ENCODE measurements at regions not wholly inside any gene's neighbourhood (a gene's known extent, or its start where the extent isn't known, plus 50 kb on each side); places are given as distances from the start of the nearest gene placed in this dataset.

DNA sequence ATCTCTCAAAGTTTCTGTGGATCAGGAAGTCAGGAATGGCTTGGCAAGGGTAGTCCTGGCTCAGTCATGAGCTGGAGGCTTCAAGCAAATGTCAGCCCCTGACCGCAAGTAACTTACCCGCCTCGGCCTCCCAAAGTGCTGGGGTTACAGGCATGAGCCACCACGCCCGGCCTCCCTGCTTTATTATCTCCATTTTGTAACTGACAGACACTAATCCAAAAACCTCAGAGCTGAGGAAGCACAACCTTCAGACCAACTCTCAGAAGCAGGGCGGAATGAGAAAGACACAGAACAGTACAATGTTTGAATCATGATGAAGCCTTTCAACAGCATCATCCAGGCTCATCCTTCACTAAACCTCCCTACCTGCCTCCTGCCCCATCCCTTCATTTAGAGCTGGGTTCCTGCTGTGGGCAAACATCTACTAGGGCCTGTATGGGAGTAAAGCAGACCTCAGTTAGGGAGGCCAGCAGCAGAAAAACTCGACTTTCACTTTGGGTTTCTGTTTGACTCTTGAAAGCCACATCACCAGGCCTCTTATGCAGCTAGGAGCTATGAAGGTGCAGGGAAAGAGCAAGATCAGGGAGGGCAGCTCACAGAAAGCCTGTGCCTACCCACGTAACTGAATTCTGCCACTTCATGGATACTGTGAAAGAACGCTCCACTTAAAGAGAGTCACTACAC, 84.4 kb upstream of the RAB4A start:
- H3K4me3 Mint-ChIP-seq: no peak overlapping the region

DNA sequence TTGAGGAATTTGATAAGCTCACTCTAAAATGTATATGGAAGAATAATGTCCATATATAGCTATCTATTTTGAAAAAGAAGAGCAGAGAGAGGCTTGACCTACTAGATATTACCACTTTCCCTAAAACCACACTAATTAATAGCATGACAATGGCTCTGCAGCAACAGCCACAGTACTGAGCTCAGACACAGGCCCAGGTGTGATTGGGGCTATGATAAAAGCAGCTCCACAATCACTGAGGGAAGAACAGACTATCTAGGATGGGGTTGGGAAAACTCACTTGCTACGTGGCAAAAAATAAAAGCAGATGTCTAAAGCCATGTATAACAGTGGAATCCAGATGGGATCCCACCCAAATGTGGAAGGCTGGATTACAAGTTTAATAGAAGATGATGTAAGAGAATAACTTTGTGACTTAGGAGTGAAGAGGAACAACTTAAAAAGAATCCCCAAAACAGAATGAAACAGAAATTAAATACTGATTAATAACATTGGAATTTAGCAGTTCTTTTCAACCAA, 80.8 kb upstream of the RAB4A start:
- peaks cover 5% of the 10 kb centered on the region for H3K9me3 Mint-ChIP-seq
- no peaks in the 10 kb centered on the region for H3K27me3 Mint-ChIP-seq
- no peak overlapping the region for H3K27ac Mint-ChIP-seq
- H3K36me3 Mint-ChIP-seq: no peaks in the 10 kb centered on the region
- no peak for DNase-seq (ENCODE audit: extremely low spot score, unreplicated experiment)
- peaks cover 12% of the 10 kb centered on the region for H3K4me1 Mint-ChIP-seq (ENCODE audit: unreplicated experiment)
- TF ChIP-seq, protein P1, sequence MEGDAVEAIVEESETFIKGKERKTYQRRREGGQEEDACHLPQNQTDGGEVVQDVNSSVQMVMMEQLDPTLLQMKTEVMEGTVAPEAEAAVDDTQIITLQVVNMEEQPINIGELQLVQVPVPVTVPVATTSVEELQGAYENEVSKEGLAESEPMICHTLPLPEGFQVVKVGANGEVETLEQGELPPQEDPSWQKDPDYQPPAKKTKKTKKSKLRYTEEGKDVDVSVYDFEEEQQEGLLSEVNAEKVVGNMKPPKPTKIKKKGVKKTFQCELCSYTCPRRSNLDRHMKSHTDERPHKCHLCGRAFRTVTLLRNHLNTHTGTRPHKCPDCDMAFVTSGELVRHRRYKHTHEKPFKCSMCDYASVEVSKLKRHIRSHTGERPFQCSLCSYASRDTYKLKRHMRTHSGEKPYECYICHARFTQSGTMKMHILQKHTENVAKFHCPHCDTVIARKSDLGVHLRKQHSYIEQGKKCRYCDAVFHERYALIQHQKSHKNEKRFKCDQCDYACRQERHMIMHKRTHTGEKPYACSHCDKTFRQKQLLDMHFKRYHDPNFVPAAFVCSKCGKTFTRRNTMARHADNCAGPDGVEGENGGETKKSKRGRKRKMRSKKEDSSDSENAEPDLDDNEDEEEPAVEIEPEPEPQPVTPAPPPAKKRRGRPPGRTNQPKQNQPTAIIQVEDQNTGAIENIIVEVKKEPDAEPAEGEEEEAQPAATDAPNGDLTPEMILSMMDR (conservative IDR thresholded peaks at IDR 0.05): no peak
- no peak overlapping the region for H3K4me3 Mint-ChIP-seq

More for the DNA sequence above, 84.4 kb upstream of the RAB4A start:
- Mint-ChIP-seq H3K4me1 (ENCODE audit: unreplicated experiment) (peaks cover 11% of the 10 kb centered on the region), H3K27me3 (no peaks in the 10 kb centered on the region), H3K27ac (no peak overlapping the region), H3K9me3 (peaks cover 5% of the 10 kb centered on the region), H3K36me3 (no peaks in the 10 kb centered on the region)
- TF ChIP-seq, protein P1 (conservative IDR thresholded peaks at IDR 0.05): no peak
- no peak for DNase-seq (ENCODE audit: extremely low spot score, unreplicated experiment)

DNA sequence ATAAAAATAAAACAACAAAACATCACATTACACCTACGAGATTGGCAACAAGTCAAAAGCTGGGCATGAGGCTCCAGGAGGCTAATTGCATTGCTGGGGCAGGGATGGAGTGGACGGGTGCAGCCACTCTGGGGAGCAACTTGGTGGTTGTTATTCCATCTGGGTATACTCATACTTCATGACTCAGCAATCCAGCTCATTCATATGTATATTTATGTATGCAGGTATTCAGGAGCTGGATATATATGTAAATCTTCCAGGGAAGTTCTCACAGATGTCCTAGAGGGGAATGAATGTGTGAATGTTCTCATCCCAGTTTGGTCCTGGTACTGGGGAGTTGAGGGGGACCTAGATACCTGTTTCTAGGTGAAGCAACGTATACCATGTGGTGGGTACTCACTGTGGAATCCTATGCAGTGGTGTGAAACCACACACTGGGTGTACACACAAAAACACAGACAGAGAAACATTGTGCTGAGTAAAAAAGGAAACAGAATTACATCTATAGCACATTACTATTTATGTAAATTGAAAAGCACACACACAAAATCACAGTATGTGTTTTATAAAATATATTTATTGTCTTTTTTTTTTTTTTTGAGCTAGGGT, 79.7 kb upstream of the RAB4A start:
- DNase-seq (ENCODE audit: extremely low spot score, unreplicated experiment): no peak
- TF ChIP-seq, protein P1 (conservative IDR thresholded peaks at IDR 0.05): no peak
- Mint-ChIP-seq H3K36me3 (no peaks in the 10 kb centered on the region), H3K4me1 (ENCODE audit: unreplicated experiment) (peaks cover 12% of the 10 kb centered on the region), H3K27me3 (no peaks in the 10 kb centered on the region), H3K4me3 (no peak overlapping the region), H3K27ac (no peak overlapping the region), H3K9me3 (peaks cover 5% of the 10 kb centered on the region)

DNA sequence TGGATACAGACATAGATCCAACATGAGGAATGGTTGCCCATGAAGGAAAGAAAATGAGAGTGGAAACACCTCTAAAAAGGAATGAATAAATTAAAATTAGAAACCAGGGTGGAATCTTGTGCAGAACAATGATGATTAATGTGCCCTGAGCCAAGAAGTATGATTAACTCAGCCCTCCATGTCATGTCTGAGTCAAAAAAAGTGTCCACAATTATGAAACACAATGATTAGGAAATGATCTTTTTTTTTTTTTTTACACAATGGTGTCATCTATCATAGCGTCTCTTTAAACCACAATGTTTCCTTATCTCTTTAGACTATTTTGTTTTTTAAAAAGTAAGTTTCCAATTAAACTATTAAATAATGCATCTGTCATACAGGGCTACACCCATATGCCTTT, 78.9 kb upstream of the RAB4A start:
- Mint-ChIP-seq H3K9me3 (peaks cover 5% of the 10 kb centered on the region), H3K36me3 (no peaks in the 10 kb centered on the region), H3K4me3 (no peak overlapping the region), H3K4me1 (ENCODE audit: unreplicated experiment) (peaks cover 12% of the 10 kb centered on the region), H3K27me3 (no peaks in the 10 kb centered on the region), H3K27ac (no peak overlapping the region)
- TF ChIP-seq, protein P1 (conservative IDR thresholded peaks at IDR 0.05): no peak
- no peak for DNase-seq (ENCODE audit: extremely low spot score, unreplicated experiment)

DNA sequence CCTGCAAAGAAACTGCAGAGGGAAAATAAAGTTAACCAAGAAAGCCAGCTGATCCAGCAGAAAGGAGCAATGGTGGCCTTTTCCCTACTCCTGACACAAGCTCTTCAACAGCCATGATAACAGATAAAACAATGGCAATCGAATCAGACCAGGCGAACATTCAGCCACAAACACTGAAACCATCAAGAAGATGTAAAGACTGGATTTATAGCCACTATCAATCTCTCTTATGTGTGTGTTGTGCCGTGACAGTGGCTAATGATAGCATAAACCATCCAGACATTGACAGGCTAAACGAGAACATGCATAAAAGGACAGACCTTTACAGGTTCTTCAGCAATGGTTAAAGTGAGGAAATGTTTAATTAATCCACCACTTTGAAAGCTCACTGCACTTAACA, 78.1 kb upstream of the RAB4A start:
- no peak for DNase-seq (ENCODE audit: extremely low spot score, unreplicated experiment)
- Mint-ChIP-seq H3K27me3 (no peaks in the 10 kb centered on the region), H3K4me3 (peak overlapping the region; percentile 28), H3K27ac (no peak overlapping the region), H3K36me3 (no peaks in the 10 kb centered on the region), H3K4me1 (ENCODE audit: unreplicated experiment) (peaks cover 12% of the 10 kb centered on the region), H3K9me3 (peaks cover 5% of the 10 kb centered on the region)
- TF ChIP-seq, protein P1 (conservative IDR thresholded peaks at IDR 0.05): no peak

Measured in type B pancreatic cell (in vitro differentiated cells).